Caco-2 (cell line): ENCODE measurements at regions not wholly inside any gene's neighbourhood (a gene's known extent, or its start where the extent isn't known, plus 50 kb on each side); places are given as distances from the start of the nearest gene placed in this dataset.

ENCODE experiments used
- BruUV-seq: library from RNA; stranded (reverse); fragments of 400-500 nt; replicated peaks from 2 replicates; lab custom pipeline; 2021; lab: Mats Ljungman, UMichigan
- CTCF ChIA-PET: fragments of 300-600 bp; sonication (Branson Sonifier 250); formaldehyde crosslinking; loops from one replicate; lab custom pipeline; 2022; ENCODE audit warnings: antibody characterized with exemption; lab: Charles Lee
- POLR2A ChIA-PET: fragments of 300-600 bp; sonication (Branson Sonifier 250); formaldehyde crosslinking; loops from one replicate; lab custom pipeline; 2022; ENCODE audit warnings: antibody characterized with exemption; lab: Charles Lee
- DNase-seq, 2 experiments: peaks; one replicate each; pipeline versions ENCODE4 v3.0.0 to v3.0.0-alpha.2; 2020 to 2022
- H3K27me3 ChIP-seq: replicated peaks from 2 replicates; pipeline ENCODE4 v1.6.0; 2011; ENCODE audit warnings: low read length; ENCODE audit not compliant: control insufficient read depth, insufficient read depth
- H3K36me3 ChIP-seq: 2 replicates; pipeline ENCODE4 v1.5.1; 2011; ENCODE audit warnings: low read length; ENCODE audit not compliant: control insufficient read depth, insufficient read depth
- H3K4me1 ChIP-seq: fragments of 250-450 bp; sonication (Bioruptor Pico); 2 replicates; pipeline ENCODE4 v1.5.1; 2020; ENCODE audit warnings: mild to moderate bottlenecking
- H3K4me3 ChIP-seq: 2 replicates; pipeline ENCODE4 v1.5.1; 2011; ENCODE audit warnings: low read depth, mild to moderate bottlenecking, control low read depth, low read length
- H3K9me3 ChIP-seq: fragments of 250-450 bp; sonication (Bioruptor Pico); 2 replicates; pipeline ENCODE4 v1.5.1; 2020; ENCODE audit warnings: mild to moderate bottlenecking, moderate library complexity
- H3K27ac Mint-ChIP-seq: one replicate; pipeline ENCODE4 v1.8.0; 2022; ENCODE audit warnings: mixed read lengths; ENCODE audit not compliant: unreplicated experiment
- H3K27me3 Mint-ChIP-seq: one replicate; pipeline ENCODE4 v1.8.0; 2022; ENCODE audit warnings: mixed read lengths; ENCODE audit not compliant: insufficient read depth, unreplicated experiment
- H3K36me3 Mint-ChIP-seq: one replicate; pipeline ENCODE4 v1.8.0; 2022; ENCODE audit warnings: mild to moderate bottlenecking, mixed read lengths; ENCODE audit not compliant: insufficient read depth, unreplicated experiment
- H3K4me1 Mint-ChIP-seq: one replicate; pipeline ENCODE4 v1.8.0; 2022; ENCODE audit warnings: low read depth, mixed read lengths; ENCODE audit not compliant: unreplicated experiment
- H3K4me3 Mint-ChIP-seq: one replicate; pipeline ENCODE4 v1.8.0; 2022; ENCODE audit warnings: mild to moderate bottlenecking, moderate library complexity, mixed read lengths; ENCODE audit not compliant: unreplicated experiment
- H3K9me3 Mint-ChIP-seq: one replicate; pipeline ENCODE4 v1.8.0; 2022; ENCODE audit warnings: mixed read lengths; ENCODE audit not compliant: unreplicated experiment
- CTCF ChIP-seq, 2 experiments: fragments of 200-600 bp in 1 of 2; IDR thresholded peaks; 1 replicate in 1 of 2; 2 replicates in 1 of 2; pipeline versions ENCODE4 v1.5.1 to v1.8.0; 2011 to 2022; ENCODE audit warnings: antibody characterized with exemption in 1 of 2, control low read depth in 1 of 2, inconsistent platforms in 1 of 2, low read depth in 1 of 2, low read length in 1 of 2, mild to moderate bottlenecking in 1 of 2, moderate library complexity in 1 of 2; ENCODE audit not compliant: insufficient read depth in 1 of 2, severe bottlenecking in 1 of 2, unreplicated experiment in 1 of 2
- intact Hi-C: fragments of 100-400 bp; cut with micrococcal nuclease; formaldehyde crosslinking; loops from one replicate; pipeline ENCODE4 v1.10.0; 2022; ENCODE audit not compliant: unreplicated experiment

- H3K9me3 Mint-ChIP-seq: no peaks in the 10 kb centered on the region
- DNase-seq: no peak
- BruUV-seq: no TSS peak
- no peak overlapping the region for H3K4me3 Mint-ChIP-seq
- H3K27me3 ChIP-seq: no peaks in the 10 kb centered on the region
- no peaks in the 10 kb centered on the region for H3K9me3 ChIP-seq
- no peaks in the 10 kb centered on the region for H3K36me3 Mint-ChIP-seq
- no peaks in the 10 kb centered on the region for H3K27me3 Mint-ChIP-seq
- H3K27ac Mint-ChIP-seq: no peak overlapping the region
- POLR2A ChIA-PET: no interaction called here
- H3K4me3 ChIP-seq: no peak overlapping the region
- no peaks in the 10 kb centered on the region for H3K4me1 Mint-ChIP-seq
- TF ChIP-seq CTCF (IDR thresholded peaks at IDR 0.05; ENCODE audit: insufficient read depth in 1 of 2, low read depth in 1 of 2, low read length in 1 of 2, severe bottlenecking in 1 of 2, unreplicated experiment in 1 of 2): no peak
- intact Hi-C loops: no loop called here
- no peaks in the 10 kb centered on the region for H3K36me3 ChIP-seq
- H3K4me1 ChIP-seq: no peaks in the 10 kb centered on the region
- CTCF ChIA-PET: no interaction called here
Measured at GRCh38 chr7:145394126-145394525, 558.3 kb upstream of the TPK1 start.

GRCh38 chr7:145382762-145383161 is 546.9 kb upstream of the TPK1 start:
- no peak overlapping the region for H3K27ac Mint-ChIP-seq
- Histone ChIP-seq H3K36me3 (no peaks in the 10 kb centered on the region), H3K4me1 (no peaks in the 10 kb centered on the region), H3K9me3 (no peaks in the 10 kb centered on the region), H3K27me3 (no peaks in the 10 kb centered on the region), H3K4me3 (no peak overlapping the region)
- H3K4me1 Mint-ChIP-seq: no peaks in the 10 kb centered on the region
- no TSS peak for BruUV-seq
- no peaks in the 10 kb centered on the region for H3K27me3 Mint-ChIP-seq
- no peak overlapping the region for H3K4me3 Mint-ChIP-seq
- no peaks in the 10 kb centered on the region for H3K36me3 Mint-ChIP-seq
- no peak for DNase-seq
- intact Hi-C loops: no loop called here
- no peak for TF ChIP-seq CTCF (IDR thresholded peaks at IDR 0.05; ENCODE audit: insufficient read depth in 1 of 2, low read depth in 1 of 2, low read length in 1 of 2, severe bottlenecking in 1 of 2, unreplicated experiment in 1 of 2)
- H3K9me3 Mint-ChIP-seq: peaks cover 20% of the 10 kb centered on the region
- CTCF ChIA-PET: no interaction called here
- POLR2A ChIA-PET: no interaction called here

GRCh38 chr7:145378197-145378596 is 542.3 kb upstream of the TPK1 start:
- Histone ChIP-seq H3K9me3 (no peaks in the 10 kb centered on the region), H3K4me1 (no peaks in the 10 kb centered on the region), H3K4me3 (no peak overlapping the region), H3K27me3 (no peaks in the 10 kb centered on the region), H3K36me3 (no peaks in the 10 kb centered on the region)
- intact Hi-C loops: no loop called here
- POLR2A ChIA-PET: interaction anchor here (0.7 kb wide), 1 partner anchor 21 kb away, joined by 3 read pairs; no protein-coding TSS in a partner anchor
- Mint-ChIP-seq H3K4me3 (no peak overlapping the region), H3K4me1 (no peaks in the 10 kb centered on the region), H3K27me3 (peaks cover 3% of the 10 kb centered on the region), H3K9me3 (peaks cover 7% of the 10 kb centered on the region), H3K27ac (no peak overlapping the region), H3K36me3 (no peaks in the 10 kb centered on the region)
- DNase-seq: no peak
- CTCF ChIA-PET: no interaction called here
- TF ChIP-seq CTCF (IDR thresholded peaks at IDR 0.05; ENCODE audit: insufficient read depth in 1 of 2, low read depth in 1 of 2, low read length in 1 of 2, severe bottlenecking in 1 of 2, unreplicated experiment in 1 of 2): no peak
- no TSS peak for BruUV-seq
